Muscle of leg (tissue), 3 donors: ENCODE measurements at regions not wholly inside any gene's neighbourhood (a gene's known extent, or its start where the extent isn't known, plus 50 kb on each side); places are given as distances from the start of the nearest gene placed in this dataset.

ENCODE experiments used
- DNase-seq: peaks from one replicate; pipeline ENCODE4 v3.0.0; 2013
- H3K27ac ChIP-seq: one replicate; pipeline ENCODE4 v1.5.1; 2013; ENCODE audit warnings: mild to moderate bottlenecking, low read length, control low read depth
- H3K27me3 ChIP-seq: one replicate; pipeline ENCODE4 v1.6.1; 2013; ENCODE audit warnings: low read length; ENCODE audit not compliant: control insufficient read depth, insufficient read depth
- H3K36me3 ChIP-seq: one replicate; pipeline ENCODE4 v1.6.1; 2013; ENCODE audit warnings: low read length; ENCODE audit not compliant: control insufficient read depth, insufficient read depth
- H3K4me1 ChIP-seq: one replicate; pipeline ENCODE4 v1.6.1; 2013; ENCODE audit warnings: low read length; ENCODE audit not compliant: control insufficient read depth, insufficient read depth
- H3K4me3 ChIP-seq: one replicate; pipeline ENCODE4 v1.5.1; 2013; ENCODE audit warnings: low read length, control low read depth
- H3K9me3 ChIP-seq: replicated peaks from 2 replicates; pipeline ENCODE4 v1.6.1; 2013; ENCODE audit warnings: low read depth, low read length; ENCODE audit not compliant: control insufficient read depth
- WGBS: methylation state at CpG from one replicate; pipeline ENCODE4 v1.1.5; 2013; ENCODE audit warnings: missing lambda C conversion rate; ENCODE audit not compliant: insufficient coverage; 5-methylcytosine and 5-hydroxymethylcytosine counted together

GRCh38 chr15:91769894-91770293 lies 83.6 kb upstream of the SLCO3A1 start:
- no peak overlapping the region for H3K27ac ChIP-seq
- no peaks in the 10 kb centered on the region for H3K27me3 ChIP-seq
- 73% methylated on average over 5 of the region's 8 CpGs for WGBS
- no peaks in the 10 kb centered on the region for H3K9me3 ChIP-seq
- no peak overlapping the region for H3K4me3 ChIP-seq
- no peaks in the 10 kb centered on the region for H3K36me3 ChIP-seq
- H3K4me1 ChIP-seq = no peaks in the 10 kb centered on the region
- DNase-seq = no peak

- no peak overlapping the region for H3K4me3 ChIP-seq
- no CpG with 5 or more reads among the region's 4 CpGs for WGBS
- H3K27ac ChIP-seq = no peak overlapping the region
- H3K36me3 ChIP-seq = no peaks in the 10 kb centered on the region
- no peak for DNase-seq
- H3K27me3 ChIP-seq = peaks cover 7% of the 10 kb centered on the region
- no peaks in the 10 kb centered on the region for H3K4me1 ChIP-seq
- no peaks in the 10 kb centered on the region for H3K9me3 ChIP-seq
Observed at GRCh38 chr15:91776104-91776503, 77.4 kb upstream of the SLCO3A1 start.

- no peak overlapping the region for H3K27ac ChIP-seq
- H3K4me3 ChIP-seq = no peak overlapping the region
- H3K9me3 ChIP-seq = no peaks in the 10 kb centered on the region
- no peak for DNase-seq
- peaks cover 7% of the 10 kb centered on the region for H3K27me3 ChIP-seq
- 71% methylated on average over 4 of the region's 5 CpGs for WGBS
- H3K36me3 ChIP-seq = no peaks in the 10 kb centered on the region
- no peaks in the 10 kb centered on the region for H3K4me1 ChIP-seq
Observed at GRCh38 chr15:91779960-91780359, 73.5 kb upstream of the SLCO3A1 start.

GRCh38 chr15:91780387-91780786 lies 73.1 kb upstream of the SLCO3A1 start:
- H3K36me3 ChIP-seq = no peaks in the 10 kb centered on the region
- no peaks in the 10 kb centered on the region for H3K9me3 ChIP-seq
- peaks cover 7% of the 10 kb centered on the region for H3K27me3 ChIP-seq
- DNase-seq = no peak
- H3K4me3 ChIP-seq = no peak overlapping the region
- H3K4me1 ChIP-seq = no peaks in the 10 kb centered on the region
- H3K27ac ChIP-seq = no peak overlapping the region
- WGBS = 80% methylated on average over 3 of the region's 3 CpGs

GRCh38 chr15:91782221-91782620 lies 71.3 kb upstream of the SLCO3A1 start:
- no CpG with 5 or more reads among the region's 6 CpGs for WGBS
- no peaks in the 10 kb centered on the region for H3K4me1 ChIP-seq
- H3K27me3 ChIP-seq = peaks cover 5% of the 10 kb centered on the region
- no peaks in the 10 kb centered on the region for H3K9me3 ChIP-seq
- DNase-seq = no peak
- H3K36me3 ChIP-seq = no peaks in the 10 kb centered on the region
- H3K4me3 ChIP-seq = no peak overlapping the region
- H3K27ac ChIP-seq = no peak overlapping the region

GRCh38 chr15:91783008-91783407 lies 70.5 kb upstream of the SLCO3A1 start:
- DNase-seq = no peak
- H3K4me3 ChIP-seq = no peak overlapping the region
- no peaks in the 10 kb centered on the region for H3K4me1 ChIP-seq
- no CpG with 5 or more reads among the region's 3 CpGs for WGBS
- no peak overlapping the region for H3K27ac ChIP-seq
- peaks cover 5% of the 10 kb centered on the region for H3K27me3 ChIP-seq
- no peaks in the 10 kb centered on the region for H3K9me3 ChIP-seq
- H3K36me3 ChIP-seq = no peaks in the 10 kb centered on the region

- no peaks in the 10 kb centered on the region for H3K4me1 ChIP-seq
- H3K36me3 ChIP-seq = no peaks in the 10 kb centered on the region
- H3K9me3 ChIP-seq = no peaks in the 10 kb centered on the region
- no peak overlapping the region for H3K27ac ChIP-seq
- no peak overlapping the region for H3K4me3 ChIP-seq
- DNase-seq = no peak
- H3K27me3 ChIP-seq = peaks cover 4% of the 10 kb centered on the region
Observed at GRCh38 chr15:91783451-91783850, 70.1 kb upstream of the SLCO3A1 start.

- Histone ChIP-seq H3K27me3 (no peaks in the 10 kb centered on the region), H3K4me1 (no peaks in the 10 kb centered on the region), H3K36me3 (no peaks in the 10 kb centered on the region), H3K27ac (no peak overlapping the region), H3K9me3 (no peaks in the 10 kb centered on the region), H3K4me3 (no peak overlapping the region)
- no peak for DNase-seq
- 90% methylated on average over 4 of the region's 4 CpGs for WGBS
Observed at GRCh38 chr15:91784973-91785709, 68.4 kb upstream of the SLCO3A1 start.

- no peak for DNase-seq
- 76% methylated on average over 4 of the region's 7 CpGs for WGBS
Observed at GRCh38 chr15:91787198-91787597, 66.3 kb upstream of the SLCO3A1 start.

GRCh38 chr15:91789136-91789535 lies 64.4 kb upstream of the SLCO3A1 start:
- Histone ChIP-seq H3K9me3 (no peaks in the 10 kb centered on the region), H3K4me3 (no peak overlapping the region), H3K36me3 (no peaks in the 10 kb centered on the region), H3K27me3 (no peaks in the 10 kb centered on the region), H3K4me1 (no peaks in the 10 kb centered on the region), H3K27ac (no peak overlapping the region)
- DNase-seq = no peak
- WGBS = 79% methylated on average over 5 of the region's 5 CpGs

More at GRCh38 chr15:91787198-91787597, 66.3 kb upstream of the SLCO3A1 start:
- no peaks in the 10 kb centered on the region for H3K27me3 ChIP-seq
- no peaks in the 10 kb centered on the region for H3K4me1 ChIP-seq
- H3K27ac ChIP-seq = no peak overlapping the region
- H3K9me3 ChIP-seq = no peaks in the 10 kb centered on the region
- no peaks in the 10 kb centered on the region for H3K36me3 ChIP-seq
- H3K4me3 ChIP-seq = no peak overlapping the region

GRCh38 chr15:91790836-91791235 lies 62.7 kb upstream of the SLCO3A1 start:
- 45% methylated on average over 2 of the region's 3 CpGs for WGBS
- Histone ChIP-seq H3K4me3 (no peak overlapping the region), H3K27ac (no peak overlapping the region), H3K36me3 (no peaks in the 10 kb centered on the region), H3K4me1 (no peaks in the 10 kb centered on the region), H3K27me3 (no peaks in the 10 kb centered on the region), H3K9me3 (no peaks in the 10 kb centered on the region)
- DNase-seq = peak; percentile 57
